Activated naive CD4-positive, alpha-beta T cell (primary cell): ENCODE measurements at regions not wholly inside any gene's neighbourhood (a gene's known extent, or its start where the extent isn't known, plus 50 kb on each side); places are given as distances from the start of the nearest gene placed in this dataset.
"Not testable (repeated sequence)": the region's sequence is repeated elsewhere in the genome, so short reads cannot be mapped to it uniquely, and the experiment has no call there.

Experiments
- DNase-seq, 4 experiments: peaks; one replicate each; lab custom pipeline; 2025; lab: John Stamatoyannopoulos, UW

GRCh38 chr10:85454386-85454785, 912.2 kb downstream of the GRID1 start:
- DNase-seq: no peak

- DNase-seq: no peak
Observed at GRCh38 chr10:85457191-85457590, 909.4 kb downstream of the GRID1 start.

- DNase-seq: no peak
Observed at GRCh38 chr10:85458324-85458723, 908.3 kb downstream of the GRID1 start.

GRCh38 chr10:85459906-85460305, 906.7 kb downstream of the GRID1 start:
- no peak for DNase-seq

GRCh38 chr10:85464336-85464735, 902.3 kb downstream of the GRID1 start:
- no peak for DNase-seq

GRCh38 chr10:85477979-85478378, 888.6 kb downstream of the GRID1 start:
- DNase-seq: no peak

- no peak for DNase-seq
Observed at GRCh38 chr10:85490431-85490830, 876.2 kb downstream of the GRID1 start.

GRCh38 chr10:85491652-85492051, 874.9 kb downstream of the GRID1 start:
- DNase-seq: no peak

- no peak for DNase-seq
Observed at GRCh38 chr10:85492684-85493083, 873.9 kb downstream of the GRID1 start.

- no peak for DNase-seq
Observed at GRCh38 chr10:85493703-85494102, 872.9 kb downstream of the GRID1 start.

GRCh38 chr10:85504641-85505040, 862.0 kb downstream of the GRID1 start:
- not testable (repeated sequence) for DNase-seq

GRCh38 chr10:85508159-85508558, 858.4 kb downstream of the GRID1 start:
- no peak for DNase-seq

GRCh38 chr10:85510682-85511081, 855.9 kb downstream of the GRID1 start:
- DNase-seq: no peak

- DNase-seq: no peak
Observed at GRCh38 chr10:85513436-85513835, 853.2 kb downstream of the GRID1 start.

GRCh38 chr10:85515316-85515715, 851.3 kb downstream of the GRID1 start:
- no peak for DNase-seq

- no peak for DNase-seq
Observed at GRCh38 chr10:85524001-85524666, 842.5 kb downstream of the GRID1 start.

GRCh38 chr10:85527616-85528317, 838.8 kb downstream of the GRID1 start:
- no peak for DNase-seq

GRCh38 chr10:85528318-85528652, 838.3 kb downstream of the GRID1 start:
- DNase-seq: no peak

GRCh38 chr10:85531706-85532105, 834.9 kb downstream of the GRID1 start:
- no peak for DNase-seq

- DNase-seq: no peak
Observed at GRCh38 chr10:85532773-85533172, 833.8 kb downstream of the GRID1 start.

- no peak for DNase-seq
Observed at GRCh38 chr10:85535926-85536325, 830.7 kb downstream of the GRID1 start.

- DNase-seq: no peak
Observed at GRCh38 chr10:85537561-85537960, 829.0 kb downstream of the GRID1 start.

GRCh38 chr10:85538601-85539000, 828.0 kb downstream of the GRID1 start:
- no peak for DNase-seq

- DNase-seq: no peak
Observed at GRCh38 chr10:85542152-85542551, 824.4 kb downstream of the GRID1 start.
